Immature natural killer cell (primary cell): ENCODE measurements at regions not wholly inside any gene's neighbourhood (a gene's known extent, or its start where the extent isn't known, plus 50 kb on each side); places are given as distances from the start of the nearest gene placed in this dataset.
"Not testable (repeated sequence)": the region's sequence is repeated elsewhere in the genome, so short reads cannot be mapped to it uniquely, and the experiment has no call there.

Experiments
- DNase-seq, 3 donors: peaks; one replicate each; pipeline ENCODE4 v3.0.0; 2022; ENCODE audit warnings: mixed read lengths in 1 of 3
- H3K27ac Mint-ChIP-seq, 6 donors: one replicate each; pipeline ENCODE4 v1.8.0; 2020; ENCODE audit warnings: mixed read lengths in 6 of 6, mild to moderate bottlenecking in 5 of 6, inconsistent platforms in 4 of 6, moderate library complexity in 3 of 6
- H3K27me3 Mint-ChIP-seq, 3 donors: one replicate each; pipeline ENCODE4 v1.8.0; 2020 to 2021; ENCODE audit warnings: low read depth in 3 of 3, mild to moderate bottlenecking in 3 of 3, mixed read lengths in 3 of 3, moderate library complexity in 3 of 3, inconsistent platforms in 1 of 3
- H3K36me3 Mint-ChIP-seq, 3 donors: one replicate each; pipeline ENCODE4 v1.8.0; 2020; ENCODE audit warnings: mixed read lengths in 3 of 3, inconsistent platforms in 2 of 3, mild to moderate bottlenecking in 2 of 3
- H3K4me1 Mint-ChIP-seq, 2 donors: one replicate each; pipeline ENCODE4 v1.8.0; 2020; ENCODE audit warnings: inconsistent platforms in 2 of 2, mild to moderate bottlenecking in 2 of 2, mixed read lengths in 2 of 2, moderate library complexity in 1 of 2
- H3K4me3 Mint-ChIP-seq, 5 donors: one replicate each; pipeline ENCODE4 v1.8.0; 2020; ENCODE audit warnings: mild to moderate bottlenecking in 5 of 5, mixed read lengths in 5 of 5, inconsistent platforms in 3 of 5, moderate library complexity in 3 of 5
- H3K9me3 Mint-ChIP-seq, 6 donors: one replicate each; pipeline ENCODE4 v1.8.0; 2020; ENCODE audit warnings: mild to moderate bottlenecking in 6 of 6, mixed read lengths in 6 of 6, inconsistent platforms in 4 of 6, moderate library complexity in 3 of 6

DNA sequence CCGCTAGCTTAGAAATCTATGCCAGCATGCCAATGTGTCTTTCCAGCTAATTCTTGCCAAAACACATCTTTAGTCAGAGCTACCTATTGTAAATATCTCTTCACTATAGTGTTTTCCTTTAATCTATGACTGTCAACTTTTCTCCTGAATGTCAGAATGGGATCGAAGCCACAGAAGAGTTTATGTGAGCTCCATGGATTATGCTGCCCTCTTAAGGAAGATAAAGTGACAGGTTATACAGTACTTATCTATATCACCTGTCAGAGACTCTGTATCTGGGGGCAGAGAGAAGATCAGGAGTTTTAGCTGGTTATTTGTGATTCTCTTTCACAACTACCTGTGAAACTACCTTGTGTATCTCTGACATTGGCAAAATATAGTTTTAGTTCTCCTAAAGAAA is 204.3 kb upstream of the SEL1L start:
- H3K4me3 Mint-ChIP-seq = no peak overlapping the region
- H3K27me3 Mint-ChIP-seq = peaks cover 0 to 3% (median 0%) of the 10 kb centered on the region in 3 donors
- H3K4me1 Mint-ChIP-seq = no peaks in the 10 kb centered on the region
- no peak for DNase-seq
- H3K36me3 Mint-ChIP-seq = peaks cover 0 to 3% (median 0%) of the 10 kb centered on the region in 3 donors
- no peak overlapping the region for H3K27ac Mint-ChIP-seq
- H3K9me3 Mint-ChIP-seq = peaks cover 0 to 24% (median 5%) of the 10 kb centered on the region in 6 donors

DNA sequence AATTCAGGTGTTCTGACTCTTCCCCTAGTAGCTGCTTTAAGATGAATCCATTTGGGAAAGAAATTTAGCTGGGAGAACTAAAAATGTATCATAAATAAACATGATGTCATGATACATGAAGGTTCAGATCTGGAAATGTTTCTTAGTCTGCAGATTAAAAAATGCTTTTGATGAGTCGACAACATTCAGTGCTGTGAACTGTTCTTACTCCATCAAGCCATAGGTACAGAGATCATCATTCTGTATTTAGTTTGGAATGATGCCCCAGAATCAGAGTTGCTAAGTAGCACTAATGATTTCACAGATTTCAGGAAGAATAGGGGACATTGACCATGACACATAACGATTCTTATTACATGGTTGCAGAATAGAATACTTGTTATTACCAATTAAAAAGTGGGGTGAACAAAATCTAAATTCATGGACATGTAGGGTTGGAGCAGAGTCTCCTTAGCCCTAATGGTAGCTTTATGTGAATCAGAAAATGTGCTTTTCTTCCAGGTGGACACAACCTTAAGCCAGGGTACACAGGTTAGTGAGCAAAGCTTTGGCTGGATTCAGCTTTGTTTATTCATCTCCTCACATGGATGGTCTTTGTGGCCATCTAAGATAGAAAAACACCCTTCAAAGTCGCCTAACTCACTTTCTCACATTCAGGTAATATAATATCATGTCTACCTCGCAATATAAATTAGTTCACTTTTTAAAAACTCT is 205.4 kb upstream of the SEL1L start:
- Mint-ChIP-seq H3K9me3 (peaks cover 0 to 17% (median 5%) of the 10 kb centered on the region in 6 donors), H3K36me3 (peaks cover 0 to 3% (median 0%) of the 10 kb centered on the region in 3 donors)

DNA sequence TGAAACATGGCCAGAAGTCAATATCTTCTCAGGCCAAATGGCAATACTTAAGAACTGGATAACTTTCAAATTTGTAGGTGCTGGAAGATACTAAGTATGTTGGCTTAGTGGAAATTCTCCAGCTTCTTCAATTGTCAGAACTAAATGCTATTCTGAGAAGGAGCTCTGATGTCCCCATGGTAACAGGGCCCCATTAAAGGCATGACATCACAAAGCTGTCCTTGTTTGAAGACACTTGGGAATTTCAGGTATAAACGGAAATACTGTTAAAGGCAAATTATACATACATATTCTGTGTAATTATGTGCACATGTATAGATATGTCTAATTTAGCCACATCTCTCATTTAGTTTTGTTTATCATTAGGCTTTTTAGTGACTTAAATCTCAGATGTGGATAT is 210.0 kb upstream of the SEL1L start:
- H3K27me3 Mint-ChIP-seq = no peaks in the 10 kb centered on the region
- H3K27ac Mint-ChIP-seq = no peak overlapping the region
- no peaks in the 10 kb centered on the region for H3K4me1 Mint-ChIP-seq
- no peaks in the 10 kb centered on the region for H3K36me3 Mint-ChIP-seq
- H3K4me3 Mint-ChIP-seq = no peak overlapping the region
- no peak for DNase-seq
- peaks cover 0 to 8% (median 1%) of the 10 kb centered on the region in 6 donors for H3K9me3 Mint-ChIP-seq

More for the DNA sequence above, 205.4 kb upstream of the SEL1L start:
- Mint-ChIP-seq H3K4me3 (no peak overlapping the region), H3K27me3 (no peaks in the 10 kb centered on the region), H3K4me1 (no peaks in the 10 kb centered on the region), H3K27ac (no peak overlapping the region)
- no peak for DNase-seq

DNA sequence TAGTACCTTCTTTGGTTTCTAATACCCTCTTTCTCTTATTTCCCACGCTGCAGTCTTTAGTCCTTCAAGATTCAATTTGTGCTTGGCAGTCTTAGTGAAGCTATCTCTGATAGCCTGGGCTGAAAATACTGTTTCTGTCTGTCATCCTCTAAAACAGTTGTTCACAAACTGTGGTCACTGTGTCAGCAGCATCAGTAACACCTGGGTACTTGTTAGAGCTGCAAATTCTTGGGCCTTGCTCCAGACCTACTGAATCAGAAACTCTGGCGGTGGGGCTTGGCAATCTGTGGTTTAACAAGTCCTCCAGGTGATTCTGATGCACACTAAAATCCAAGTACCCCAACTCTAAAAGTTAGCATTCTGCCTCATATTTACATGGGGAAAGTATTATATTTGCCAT is 217.5 kb upstream of the SEL1L start:
- Mint-ChIP-seq H3K27me3 (peaks cover 0 to 3% (median 0%) of the 10 kb centered on the region in 3 donors), H3K4me1 (no peaks in the 10 kb centered on the region), H3K27ac (no peak overlapping the region), H3K9me3 (peaks cover 0 to 21% (median under 1%) of the 10 kb centered on the region in 6 donors), H3K4me3 (no peak overlapping the region), H3K36me3 (peaks cover 0 to 3% (median 0%) of the 10 kb centered on the region in 3 donors)
- DNase-seq = no peak

DNA sequence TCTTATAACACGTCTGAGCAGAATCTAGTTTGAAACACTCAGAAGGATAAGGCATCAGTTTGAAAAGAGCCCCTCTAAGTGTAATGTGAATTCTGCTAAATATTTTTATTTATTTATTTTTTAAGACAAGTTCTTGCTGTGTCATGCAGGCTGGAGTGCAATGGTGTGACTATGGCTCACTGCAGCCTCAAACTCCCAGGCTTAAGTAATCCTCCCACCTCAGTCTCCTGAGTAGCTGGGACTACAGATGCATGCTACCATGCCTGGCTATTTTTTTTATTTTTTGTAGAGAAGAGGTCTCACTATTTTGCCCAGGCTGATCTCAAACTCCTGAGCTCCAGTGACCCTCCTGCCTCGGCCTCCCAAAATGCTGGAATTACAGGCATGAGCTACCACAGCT is 225.9 kb upstream of the SEL1L start:
- Mint-ChIP-seq H3K27me3 (no peaks in the 10 kb centered on the region), H3K36me3 (no peaks in the 10 kb centered on the region), H3K4me1 (no peaks in the 10 kb centered on the region), H3K9me3 (peaks cover 0 to 13% (median 5%) of the 10 kb centered on the region in 6 donors), H3K27ac (no peak overlapping the region), H3K4me3 (no peak overlapping the region)
- DNase-seq = no peak

DNA sequence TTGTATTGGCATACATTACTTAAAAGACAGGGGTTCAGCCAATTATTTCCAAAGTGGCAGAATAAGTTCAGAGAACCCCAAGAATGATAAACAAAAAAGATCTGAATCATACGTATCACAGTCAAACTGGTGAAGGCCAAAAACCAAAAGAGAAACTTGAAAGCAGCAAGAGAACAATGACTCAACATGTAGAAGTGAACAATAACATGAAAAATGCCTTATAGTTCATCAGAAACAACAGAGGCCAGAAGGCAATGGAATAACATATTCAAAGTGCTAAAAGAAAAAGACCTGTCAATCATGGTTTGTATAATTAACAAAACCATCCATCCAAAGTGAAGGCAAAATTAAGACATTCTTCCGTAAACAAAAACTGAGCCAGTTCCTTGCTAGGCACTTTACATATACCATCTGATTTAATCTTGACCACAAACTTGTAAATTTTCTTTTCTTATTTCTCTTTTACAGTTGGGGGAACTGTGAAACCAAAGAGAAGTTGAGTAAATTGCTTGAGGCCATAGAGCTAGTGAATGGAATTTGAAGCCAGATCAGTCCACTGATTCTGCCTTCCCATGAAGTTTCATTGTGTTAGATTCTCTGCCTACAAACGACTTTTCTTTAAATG is 232.1 kb upstream of the SEL1L start:
- no peaks in the 10 kb centered on the region for H3K27me3 Mint-ChIP-seq
- no peak for DNase-seq
- H3K4me3 Mint-ChIP-seq = no peak overlapping the region
- H3K4me1 Mint-ChIP-seq = no peaks in the 10 kb centered on the region
- H3K9me3 Mint-ChIP-seq = peaks cover 0 to 22% (median 6%) of the 10 kb centered on the region in 6 donors
- H3K36me3 Mint-ChIP-seq = no peaks in the 10 kb centered on the region
- H3K27ac Mint-ChIP-seq = peak overlapping the region in 1 of 6 donors; percentile 15

DNA sequence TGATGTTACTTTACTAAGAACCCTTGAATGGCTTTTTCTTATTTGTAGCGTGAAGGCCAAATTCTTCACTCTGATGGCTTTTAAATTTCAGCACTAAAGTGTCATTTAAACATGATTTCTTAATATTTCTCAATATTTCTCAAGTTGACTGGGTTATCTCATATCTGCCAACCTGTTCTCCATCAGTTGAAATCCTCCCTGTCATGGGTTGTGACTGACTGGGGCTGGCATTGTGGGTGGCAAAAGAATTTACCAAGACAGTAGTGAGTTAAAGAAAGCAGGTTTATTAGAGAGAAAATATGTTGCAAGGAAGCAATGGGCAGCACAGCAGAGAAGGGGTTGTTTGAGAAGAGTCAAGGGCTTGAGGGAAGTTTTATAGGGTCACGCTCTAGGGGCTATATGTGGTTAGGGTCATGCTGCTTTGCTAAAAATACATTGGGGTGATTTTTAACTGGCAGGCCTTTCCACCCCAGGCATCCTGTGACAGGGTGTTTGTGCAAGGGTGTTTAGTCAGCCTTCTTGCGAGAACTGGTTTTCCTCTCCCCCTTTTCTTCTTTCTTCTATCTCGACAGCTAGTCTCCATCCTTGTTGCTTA is 232.8 kb upstream of the SEL1L start:
- H3K4me3 Mint-ChIP-seq = no peak overlapping the region
- no peak for DNase-seq
- no peaks in the 10 kb centered on the region for H3K4me1 Mint-ChIP-seq
- H3K36me3 Mint-ChIP-seq = no peaks in the 10 kb centered on the region
- H3K27me3 Mint-ChIP-seq = no peaks in the 10 kb centered on the region
- no peak overlapping the region for H3K27ac Mint-ChIP-seq
- peaks cover 0 to 22% (median 6%) of the 10 kb centered on the region in 6 donors for H3K9me3 Mint-ChIP-seq

DNA sequence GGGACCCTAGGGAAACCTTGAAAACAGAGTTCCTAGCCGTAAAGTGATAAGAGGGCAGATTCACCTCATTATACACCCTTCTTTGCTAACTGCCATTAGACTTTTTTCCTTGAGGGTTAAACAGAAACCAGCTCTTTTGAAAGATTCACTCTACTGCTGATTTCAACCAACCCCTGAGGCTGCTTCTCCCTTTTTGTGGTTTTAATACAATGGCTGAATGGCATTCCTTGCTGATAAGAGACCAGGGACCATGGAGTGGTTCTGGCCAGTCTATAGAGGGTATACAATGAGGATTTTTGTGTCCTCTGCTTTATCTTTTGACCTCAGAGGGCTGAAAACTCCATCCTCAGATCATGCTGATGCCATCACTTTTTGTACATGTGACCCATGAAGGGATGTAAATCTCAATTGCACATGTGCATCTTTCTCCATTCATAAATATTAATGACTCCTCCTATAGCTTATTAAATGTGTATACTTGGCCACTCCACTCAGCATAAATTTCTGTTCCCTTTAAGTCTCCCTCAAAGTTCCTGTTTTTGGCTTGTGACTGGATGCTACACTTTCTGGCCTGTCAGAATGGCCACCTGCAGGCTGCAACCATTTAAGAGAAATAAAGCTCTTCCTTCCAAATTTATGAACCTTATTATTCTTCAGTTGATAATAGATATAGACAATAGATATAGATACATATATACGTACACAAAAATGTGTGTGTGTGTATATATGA is 233.8 kb upstream of the SEL1L start:
- Mint-ChIP-seq H3K4me1 (no peaks in the 10 kb centered on the region), H3K4me3 (no peak overlapping the region), H3K36me3 (no peaks in the 10 kb centered on the region), H3K27me3 (peaks cover 0 to 1% (median 0%) of the 10 kb centered on the region in 3 donors), H3K9me3 (peaks cover 0 to 22% (median 6%) of the 10 kb centered on the region in 6 donors), H3K27ac (no peak overlapping the region)
- DNase-seq = no peak

DNA sequence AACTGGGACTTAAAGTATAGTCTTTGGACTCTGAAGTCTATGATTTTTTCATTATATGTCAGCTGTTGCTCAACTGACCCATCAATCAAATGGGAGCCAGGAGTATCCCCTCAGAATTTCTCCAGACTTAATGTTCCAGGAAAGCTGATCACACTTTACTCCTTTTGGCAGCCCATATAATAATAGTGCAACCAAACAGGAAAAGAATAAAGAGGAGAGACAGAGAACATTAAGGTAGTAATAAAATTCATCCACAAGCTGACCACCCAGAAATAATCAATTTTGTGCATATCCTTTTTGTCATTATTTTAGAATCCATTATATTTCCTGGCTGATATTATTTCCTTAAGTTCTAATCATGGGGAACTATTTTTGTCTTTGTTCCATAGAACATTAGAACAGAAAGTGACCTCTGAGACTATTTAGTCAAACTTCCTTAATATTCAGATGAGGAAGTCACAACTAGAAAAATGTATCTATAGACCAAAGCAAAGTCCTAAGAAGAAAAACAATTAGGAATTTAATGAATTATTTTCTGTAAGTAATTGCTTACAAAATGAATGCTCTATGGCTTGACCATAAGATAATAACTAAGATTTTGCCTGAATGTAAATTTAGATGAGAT is 238.1 kb upstream of the SEL1L start:
- no peak overlapping the region for H3K27ac Mint-ChIP-seq
- peaks cover 0 to 1% (median 0%) of the 10 kb centered on the region in 3 donors for H3K36me3 Mint-ChIP-seq
- no peaks in the 10 kb centered on the region for H3K4me1 Mint-ChIP-seq
- peaks cover under 1 to 11% (median 7%) of the 10 kb centered on the region in 6 donors for H3K9me3 Mint-ChIP-seq
- no peak for DNase-seq
- peaks cover 0 to 1% (median 0%) of the 10 kb centered on the region in 3 donors for H3K27me3 Mint-ChIP-seq
- H3K4me3 Mint-ChIP-seq = no peak overlapping the region

DNA sequence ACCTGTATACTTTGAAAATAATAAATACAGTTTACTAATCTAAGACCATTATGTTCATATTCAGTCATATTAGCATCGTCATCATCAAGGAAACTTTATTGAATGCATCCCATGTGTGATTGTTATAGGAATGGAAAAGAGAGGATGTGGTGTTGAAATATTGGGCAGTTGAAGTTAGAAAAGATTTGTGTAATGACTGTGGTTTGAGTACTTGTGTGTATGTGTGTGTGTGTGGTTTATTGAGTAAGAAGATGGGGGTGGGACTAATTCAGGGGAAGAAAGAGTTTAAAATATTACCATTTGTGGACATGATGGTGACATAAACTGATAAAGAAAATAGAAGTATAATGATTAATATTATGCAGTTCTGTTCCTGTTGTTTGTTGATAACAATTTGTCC is 238.7 kb upstream of the SEL1L start:
- Mint-ChIP-seq H3K4me3 (no peak overlapping the region), H3K27ac (no peak overlapping the region), H3K36me3 (peaks cover 0 to 3% (median 0%) of the 10 kb centered on the region in 3 donors)

DNA sequence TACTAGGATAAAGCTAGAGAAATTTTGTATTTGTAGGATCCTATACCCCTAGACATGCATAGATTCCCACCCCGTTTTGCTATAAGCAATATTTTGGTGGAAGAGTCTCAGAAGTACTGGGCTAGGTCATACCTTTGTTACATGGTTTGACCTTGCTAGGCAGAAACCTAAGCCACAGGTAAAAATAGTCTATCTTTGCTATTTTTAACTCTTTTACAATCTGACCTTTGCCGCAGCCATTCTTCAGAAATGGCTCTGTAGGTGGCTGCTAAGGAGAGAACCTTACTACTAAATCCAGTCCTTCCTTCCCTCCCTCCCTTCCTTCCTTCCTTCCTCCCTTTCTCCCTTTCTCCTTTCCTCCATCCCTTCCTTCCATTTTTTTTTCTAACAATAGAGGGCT is 242.9 kb upstream of the SEL1L start:
- H3K4me1 Mint-ChIP-seq = no peaks in the 10 kb centered on the region
- H3K4me3 Mint-ChIP-seq = no peak overlapping the region
- DNase-seq = no peak
- peaks cover 0 to 3% (median 0%) of the 10 kb centered on the region in 3 donors for H3K36me3 Mint-ChIP-seq
- H3K9me3 Mint-ChIP-seq = peaks cover 0 to 29% (median 9%) of the 10 kb centered on the region in 6 donors
- H3K27me3 Mint-ChIP-seq = peaks cover 0 to 1% (median 0%) of the 10 kb centered on the region in 3 donors
- H3K27ac Mint-ChIP-seq = no peak overlapping the region

More for the DNA sequence above, 238.7 kb upstream of the SEL1L start:
- Mint-ChIP-seq H3K9me3 (peaks cover 2 to 13% (median 9%) of the 10 kb centered on the region in 6 donors), H3K4me1 (no peaks in the 10 kb centered on the region), H3K27me3 (peaks cover 0 to 1% (median 0%) of the 10 kb centered on the region in 3 donors)
- DNase-seq = no peak

DNA sequence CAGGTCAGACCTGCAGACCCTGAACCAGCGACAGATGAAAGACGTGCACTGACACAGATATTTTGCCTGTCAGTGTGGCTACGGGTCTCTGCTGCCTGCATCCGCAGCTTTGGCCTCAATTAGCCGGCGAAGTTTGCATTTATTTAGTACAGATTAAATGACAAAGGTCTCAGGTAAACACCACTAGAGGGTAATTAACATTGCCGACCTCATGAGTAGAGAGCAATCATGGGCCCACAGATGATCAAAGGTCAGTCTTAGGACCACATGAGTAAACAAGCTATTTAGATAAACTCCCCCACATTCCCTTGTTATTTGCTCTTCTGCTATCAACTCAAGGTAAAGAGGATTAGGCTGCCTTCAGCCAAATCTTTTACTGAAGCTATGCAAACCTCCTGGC is 248.1 kb upstream of the SEL1L start:
- not testable (repeated sequence) for H3K27me3 Mint-ChIP-seq, H3K27ac Mint-ChIP-seq, DNase-seq, H3K36me3 Mint-ChIP-seq, H3K4me3 Mint-ChIP-seq, H3K4me1 Mint-ChIP-seq
- H3K9me3 Mint-ChIP-seq = peaks cover 6 to 35% (median 11%) of the 10 kb centered on the region in 6 donors

DNA sequence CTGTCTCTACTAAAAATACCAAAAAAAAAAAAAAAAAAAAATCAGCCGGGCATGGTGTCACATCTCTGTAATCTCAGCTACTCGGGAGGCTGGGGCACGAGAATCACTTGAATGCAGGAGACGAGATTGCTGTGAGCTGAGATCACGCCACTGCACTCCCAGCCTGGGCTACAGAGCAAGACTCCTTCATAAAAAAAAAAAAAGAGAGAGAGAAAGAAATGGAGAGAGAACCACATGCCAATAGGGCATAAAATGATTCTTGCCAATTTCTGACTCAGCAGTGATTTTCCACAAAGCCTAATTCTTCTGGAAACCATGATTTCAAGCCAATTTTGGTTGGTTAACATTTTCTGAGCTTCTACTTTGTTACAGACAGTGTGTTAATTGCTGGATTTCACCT is 250.4 kb upstream of the SEL1L start:
- H3K27ac Mint-ChIP-seq = no peak overlapping the region
- peaks cover 2 to 19% (median 7%) of the 10 kb centered on the region in 6 donors for H3K9me3 Mint-ChIP-seq
- DNase-seq = no peak
- no peaks in the 10 kb centered on the region for H3K36me3 Mint-ChIP-seq
- peaks cover 0 to 3% (median 0%) of the 10 kb centered on the region in 3 donors for H3K27me3 Mint-ChIP-seq
- H3K4me1 Mint-ChIP-seq = no peaks in the 10 kb centered on the region
- H3K4me3 Mint-ChIP-seq = no peak overlapping the region
